ENCODE measurements at regions not wholly inside any gene's neighbourhood (a gene's known extent, or its start where the extent isn't known, plus 50 kb on each side); places are given as distances from the start of the nearest gene placed in this dataset.

DNA sequence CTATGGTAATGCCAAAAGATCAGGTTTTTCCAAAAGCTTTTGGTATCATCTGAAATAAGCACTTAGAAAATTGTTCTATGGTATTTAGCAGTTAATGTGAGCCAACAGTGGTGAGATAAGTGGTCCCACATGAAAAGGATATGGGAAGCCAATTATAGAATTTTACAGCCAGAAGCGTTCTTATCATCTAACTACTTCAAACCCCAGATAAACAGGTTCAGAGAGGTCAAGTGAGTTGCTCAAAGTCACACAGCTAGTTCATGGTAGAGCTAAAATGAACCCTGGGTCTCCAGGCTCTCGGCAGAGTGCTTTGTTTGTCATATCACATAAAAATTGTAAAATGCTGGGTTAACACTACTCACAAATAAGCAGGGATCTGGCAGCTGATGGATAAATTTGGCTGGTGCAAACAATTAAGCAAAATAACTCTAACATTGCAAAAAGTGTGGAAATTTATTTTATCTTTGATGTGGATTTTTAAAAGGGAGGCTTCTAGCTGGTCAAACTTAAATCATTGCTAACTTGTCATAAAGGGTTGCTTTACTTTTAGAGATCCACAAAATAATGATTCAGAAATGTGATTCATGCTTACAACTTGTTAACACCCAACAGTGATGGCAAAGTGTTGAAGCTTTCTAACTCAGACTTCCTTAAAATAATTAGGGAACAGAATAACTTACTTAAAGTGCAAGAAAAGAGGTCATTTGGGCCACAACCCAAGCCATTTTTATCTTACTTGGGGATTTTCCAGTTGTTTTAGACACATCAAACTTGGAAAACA lies 202.8 kb upstream of the TBC1D5 start:
- Mint-ChIP-seq H3K27ac (ENCODE audit: unreplicated experiment) (no peak overlapping the region), H3K27me3 (ENCODE audit: unreplicated experiment) (peaks cover 2% of the 10 kb centered on the region), H3K4me1 (ENCODE audit: low read depth, unreplicated experiment) (peaks cover 16% of the 10 kb centered on the region), H3K36me3 (ENCODE audit: unreplicated experiment) (no peaks in the 10 kb centered on the region), H3K9me3 (ENCODE audit: unreplicated experiment) (no peaks in the 10 kb centered on the region), H3K4me3 (ENCODE audit: unreplicated experiment) (no peak overlapping the region)
- DNase-seq: no peak
- TF ChIP-seq, protein P1, sequence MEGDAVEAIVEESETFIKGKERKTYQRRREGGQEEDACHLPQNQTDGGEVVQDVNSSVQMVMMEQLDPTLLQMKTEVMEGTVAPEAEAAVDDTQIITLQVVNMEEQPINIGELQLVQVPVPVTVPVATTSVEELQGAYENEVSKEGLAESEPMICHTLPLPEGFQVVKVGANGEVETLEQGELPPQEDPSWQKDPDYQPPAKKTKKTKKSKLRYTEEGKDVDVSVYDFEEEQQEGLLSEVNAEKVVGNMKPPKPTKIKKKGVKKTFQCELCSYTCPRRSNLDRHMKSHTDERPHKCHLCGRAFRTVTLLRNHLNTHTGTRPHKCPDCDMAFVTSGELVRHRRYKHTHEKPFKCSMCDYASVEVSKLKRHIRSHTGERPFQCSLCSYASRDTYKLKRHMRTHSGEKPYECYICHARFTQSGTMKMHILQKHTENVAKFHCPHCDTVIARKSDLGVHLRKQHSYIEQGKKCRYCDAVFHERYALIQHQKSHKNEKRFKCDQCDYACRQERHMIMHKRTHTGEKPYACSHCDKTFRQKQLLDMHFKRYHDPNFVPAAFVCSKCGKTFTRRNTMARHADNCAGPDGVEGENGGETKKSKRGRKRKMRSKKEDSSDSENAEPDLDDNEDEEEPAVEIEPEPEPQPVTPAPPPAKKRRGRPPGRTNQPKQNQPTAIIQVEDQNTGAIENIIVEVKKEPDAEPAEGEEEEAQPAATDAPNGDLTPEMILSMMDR (IDR thresholded peaks at IDR 0.05; ENCODE audit: partially characterized antibody, unreplicated experiment): no peak

DNA sequence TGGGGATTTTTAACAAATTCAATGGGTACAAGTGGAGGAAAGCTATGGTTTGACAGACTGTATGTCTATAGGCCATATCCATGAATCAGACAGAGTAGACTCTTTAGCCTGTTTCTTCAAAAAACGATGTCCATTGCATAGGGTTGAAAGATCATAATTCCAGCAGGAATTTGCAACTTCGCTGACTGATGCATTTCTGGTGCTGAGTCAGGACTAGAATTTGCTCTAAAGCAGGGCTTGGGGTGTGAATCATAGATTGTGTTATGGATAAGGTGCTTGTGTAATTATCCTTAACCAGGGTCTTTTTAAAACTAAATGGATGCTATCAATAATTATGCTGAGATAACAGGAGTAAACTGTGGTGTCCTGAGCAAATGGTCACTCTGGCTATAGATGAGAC lies 200.4 kb upstream of the TBC1D5 start:
- TF ChIP-seq, protein P1 (IDR thresholded peaks at IDR 0.05; ENCODE audit: partially characterized antibody, unreplicated experiment): no peak
- no peak for DNase-seq
- Mint-ChIP-seq H3K4me1 (ENCODE audit: low read depth, unreplicated experiment) (peaks cover 27% of the 10 kb centered on the region), H3K27me3 (ENCODE audit: unreplicated experiment) (peaks cover 6% of the 10 kb centered on the region), H3K27ac (ENCODE audit: unreplicated experiment) (no peak overlapping the region), H3K36me3 (ENCODE audit: unreplicated experiment) (peaks cover 3% of the 10 kb centered on the region), H3K9me3 (ENCODE audit: unreplicated experiment) (peaks cover 7% of the 10 kb centered on the region), H3K4me3 (ENCODE audit: unreplicated experiment) (no peak overlapping the region)

DNA sequence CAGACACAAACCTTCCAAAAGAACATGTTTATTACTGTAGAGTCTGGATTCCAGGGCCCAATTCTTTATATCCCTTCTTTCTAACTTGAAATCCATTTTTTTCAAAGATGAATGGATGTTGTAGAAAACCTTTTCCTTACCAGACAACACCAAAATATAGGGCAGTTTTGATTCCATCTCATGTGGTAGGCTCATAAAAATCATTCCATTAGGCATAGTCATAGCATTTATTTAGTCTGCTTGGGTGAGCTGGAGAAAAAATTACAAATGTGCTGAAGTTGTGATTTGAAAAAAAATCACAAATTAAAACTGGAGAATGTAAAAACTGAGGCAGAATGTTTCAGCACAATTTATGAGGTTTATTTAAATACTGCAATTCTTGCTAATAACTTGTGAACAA lies 199.3 kb upstream of the TBC1D5 start:
- Mint-ChIP-seq H3K27ac (ENCODE audit: unreplicated experiment) (no peak overlapping the region), H3K9me3 (ENCODE audit: unreplicated experiment) (peaks cover 7% of the 10 kb centered on the region), H3K4me1 (ENCODE audit: low read depth, unreplicated experiment) (peaks cover 32% of the 10 kb centered on the region), H3K4me3 (ENCODE audit: unreplicated experiment) (no peak overlapping the region), H3K27me3 (ENCODE audit: unreplicated experiment) (peaks cover 6% of the 10 kb centered on the region), H3K36me3 (ENCODE audit: unreplicated experiment) (peaks cover 3% of the 10 kb centered on the region)
- no peak for DNase-seq
- TF ChIP-seq, protein P1 (IDR thresholded peaks at IDR 0.05; ENCODE audit: partially characterized antibody, unreplicated experiment): no peak

DNA sequence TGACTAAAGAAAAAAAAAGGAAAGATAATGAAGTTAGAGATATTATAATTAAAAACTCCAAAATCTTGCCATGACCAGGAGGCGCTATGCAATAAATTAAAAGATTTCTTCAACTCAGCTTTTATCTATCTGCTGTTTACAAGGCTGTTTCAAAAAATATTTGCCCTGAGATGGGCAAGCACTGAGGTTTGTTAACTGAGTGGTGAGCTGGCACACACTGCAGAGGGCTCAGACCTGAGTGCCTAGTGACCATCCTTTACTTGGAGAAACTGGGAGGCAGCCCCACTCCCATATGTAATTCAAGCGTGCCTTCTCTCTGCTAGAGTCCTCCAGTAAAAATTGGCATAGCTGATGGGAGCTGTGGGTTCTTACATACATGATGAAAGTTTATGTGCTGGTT lies 198.7 kb upstream of the TBC1D5 start:
- peaks cover 7% of the 10 kb centered on the region for H3K9me3 Mint-ChIP-seq (ENCODE audit: unreplicated experiment)
- H3K27ac Mint-ChIP-seq (ENCODE audit: unreplicated experiment): no peak overlapping the region

DNA sequence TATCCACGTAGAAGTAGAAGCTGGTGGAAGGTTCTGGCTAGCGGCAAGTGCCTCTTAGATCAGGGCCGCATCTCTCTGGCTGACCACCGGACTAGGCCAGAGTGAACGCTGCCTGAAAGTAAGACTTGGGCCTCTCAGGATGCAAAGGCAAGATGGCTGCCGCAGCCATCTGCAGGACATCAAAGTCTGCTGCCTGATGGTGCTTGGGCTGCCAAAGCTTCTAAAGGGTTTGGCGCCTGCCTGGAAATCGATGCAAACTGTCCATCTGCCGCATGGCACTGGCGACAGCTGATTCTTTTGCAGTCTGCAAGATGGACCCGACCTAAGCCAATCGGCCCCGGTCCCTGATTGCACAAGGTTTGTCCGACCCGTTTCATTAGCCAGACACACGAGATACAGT lies 196.7 kb upstream of the TBC1D5 start:
- peak overlapping the region; percentile 95 for H3K27ac Mint-ChIP-seq (ENCODE audit: unreplicated experiment)
- peaks cover 3% of the 10 kb centered on the region for H3K36me3 Mint-ChIP-seq (ENCODE audit: unreplicated experiment)
- DNase-seq: peak; percentile 84
- TF ChIP-seq, protein P1 (IDR thresholded peaks at IDR 0.05; ENCODE audit: partially characterized antibody, unreplicated experiment): no peak
- peak overlapping the region; percentile 45 for H3K4me3 Mint-ChIP-seq (ENCODE audit: unreplicated experiment)
- H3K9me3 Mint-ChIP-seq (ENCODE audit: unreplicated experiment): peaks cover 7% of the 10 kb centered on the region
- peaks cover 6% of the 10 kb centered on the region for H3K27me3 Mint-ChIP-seq (ENCODE audit: unreplicated experiment)
- peaks cover 37% of the 10 kb centered on the region for H3K4me1 Mint-ChIP-seq (ENCODE audit: low read depth, unreplicated experiment)

More for the DNA sequence above, 198.7 kb upstream of the TBC1D5 start:
- peaks cover 6% of the 10 kb centered on the region for H3K27me3 Mint-ChIP-seq (ENCODE audit: unreplicated experiment)
- TF ChIP-seq, protein P1 (IDR thresholded peaks at IDR 0.05; ENCODE audit: partially characterized antibody, unreplicated experiment): no peak
- peaks cover 32% of the 10 kb centered on the region for H3K4me1 Mint-ChIP-seq (ENCODE audit: low read depth, unreplicated experiment)
- DNase-seq: no peak
- H3K4me3 Mint-ChIP-seq (ENCODE audit: unreplicated experiment): no peak overlapping the region
- peaks cover 3% of the 10 kb centered on the region for H3K36me3 Mint-ChIP-seq (ENCODE audit: unreplicated experiment)

All from glutamatergic neuron (in vitro differentiated cells).